GM23338 (cell line): ENCODE measurements at regions not wholly inside any gene's neighbourhood (a gene's known extent, or its start where the extent isn't known, plus 50 kb on each side); places are given as distances from the start of the nearest gene placed in this dataset.

Experiments used
- ATAC-seq: fragments of 200-7000 bp; cut with Tn5 transposase; 3 replicates; pipeline ENCODE4 v1.9.1; 2020
- DNase-seq: peaks from one replicate; pipeline ENCODE4 v3.0.0-alpha.2; 2015; ENCODE audit warnings: low spot score
- H2AFZ ChIP-seq: fragments of 200-600 bp; sonication (generic); 2 replicates; pipeline ENCODE4 v1.8.0; 2016; ENCODE audit warnings: antibody characterized with exemption, mild to moderate bottlenecking, moderate library complexity
- H3F3A ChIP-seq: fragments of 200-600 bp; sonication (generic); replicated peaks from 2 replicates; pipeline ENCODE4 v1.8.0; 2017; ENCODE audit warnings: antibody characterized with exemption, mixed run types, low read depth
- H3K27ac ChIP-seq: fragments of 200-600 bp; sonication (generic); 2 replicates; pipeline ENCODE4 v1.6.1; 2016; ENCODE audit warnings: low read depth
- H3K27me3 ChIP-seq: fragments of 200-600 bp; sonication (generic); 2 replicates; pipeline ENCODE4 v1.8.0; 2016; ENCODE audit warnings: mild to moderate bottlenecking, mixed run types, moderate library complexity; ENCODE audit not compliant: insufficient read depth
- H3K36me3 ChIP-seq: fragments of 200-600 bp; sonication (generic); 2 replicates; pipeline ENCODE4 v1.8.0; 2016; ENCODE audit warnings: mild to moderate bottlenecking; ENCODE audit not compliant: insufficient read depth
- H3K4me1 ChIP-seq: fragments of 200-600 bp; sonication (generic); 2 replicates; pipeline ENCODE4 v1.8.0; 2016; ENCODE audit warnings: mild to moderate bottlenecking, moderate library complexity; ENCODE audit not compliant: insufficient read depth
- H3K4me2 ChIP-seq: fragments of 200-600 bp; sonication (generic); 2 replicates; pipeline ENCODE4 v1.7.1; 2017; ENCODE audit warnings: mixed run types
- H3K4me3 ChIP-seq: fragments of 200-600 bp; sonication (generic); 2 replicates; pipeline ENCODE4 v1.6.1; 2016; ENCODE audit warnings: mixed run types
- H3K79me2 ChIP-seq: fragments of 200-600 bp; sonication (generic); replicated peaks from 2 replicates; pipeline ENCODE4 v1.8.0; 2017; ENCODE audit warnings: mild to moderate bottlenecking; ENCODE audit not compliant: insufficient read depth
- H3K9me2 ChIP-seq: fragments of 200-600 bp; sonication (generic); 2 replicates; pipeline ENCODE4 v1.8.0; 2017; ENCODE audit not compliant: insufficient read depth
- H4K20me1 ChIP-seq: fragments of 200-600 bp; sonication (generic); replicated peaks from 2 replicates; pipeline ENCODE4 v1.8.0; 2017; ENCODE audit warnings: mild to moderate bottlenecking; ENCODE audit not compliant: insufficient read depth
- H3K27ac Mint-ChIP-seq: 2 replicates; pipeline ENCODE4 v1.8.0; 2020; ENCODE audit warnings: inconsistent platforms, mild to moderate bottlenecking, moderate library complexity, mixed read lengths
- H3K27me3 Mint-ChIP-seq: 3 replicates; pipeline ENCODE4 v1.8.0; 2022; ENCODE audit warnings: low read depth, mild to moderate bottlenecking, moderate library complexity, mixed read lengths, inconsistent platforms; ENCODE audit not compliant: insufficient read depth, poor library complexity
- H3K36me3 Mint-ChIP-seq: 3 replicates; pipeline ENCODE4 v1.8.0; 2021; ENCODE audit warnings: low read depth, mild to moderate bottlenecking, inconsistent platforms, moderate library complexity, mixed read lengths
- H3K4me1 Mint-ChIP-seq: 3 replicates; pipeline ENCODE4 v1.8.0; 2020; ENCODE audit warnings: mild to moderate bottlenecking, inconsistent platforms, mixed read lengths
- H3K4me3 Mint-ChIP-seq: 3 replicates; pipeline ENCODE4 v1.8.0; 2021; ENCODE audit warnings: moderate library complexity, mild to moderate bottlenecking, inconsistent platforms, mixed read lengths
- H3K9me3 Mint-ChIP-seq: 3 replicates; pipeline ENCODE4 v1.8.0; 2020; ENCODE audit warnings: moderate library complexity, mild to moderate bottlenecking, inconsistent platforms, mixed read lengths
- CREB1 ChIP-seq: fragments of 250-450 bp; sonication (Bioruptor Pico); IDR thresholded peaks from 2 replicates; pipeline ENCODE4 v1.5.0; 2020; ENCODE audit warnings: low read depth, mild to moderate bottlenecking, moderate library complexity
- EZH2 ChIP-seq: fragments of 200-600 bp; sonication (generic); IDR thresholded peaks from one replicate; pipeline ENCODE4 v1.8.0; 2017; ENCODE audit warnings: antibody characterized with exemption, mild to moderate bottlenecking, low read depth; ENCODE audit not compliant: unreplicated experiment
- EZH2phosphoT487 ChIP-seq: fragments of 200-600 bp; sonication (generic); IDR thresholded peaks from one replicate; pipeline ENCODE4 v1.8.1; 2018; ENCODE audit warnings: antibody characterized with exemption; ENCODE audit not compliant: unreplicated experiment
- JUNB ChIP-seq: IDR thresholded peaks from one replicate; pipeline ENCODE4 v1.6.1; 2016; ENCODE audit warnings: antibody characterized with exemption; ENCODE audit not compliant: unreplicated experiment
- NANOG ChIP-seq: IDR thresholded peaks from 2 replicates; pipeline ENCODE4 v1.6.1; 2016; ENCODE audit warnings: antibody characterized with exemption, borderline replicate concordance
- POLR2AphosphoS5 ChIP-seq: IDR thresholded peaks from 2 replicates; pipeline ENCODE4 v1.6.1; 2016; ENCODE audit warnings: antibody characterized with exemption, low read depth
- STAT1 ChIP-seq: IDR thresholded peaks from one replicate; pipeline ENCODE4 v1.6.1; 2016; ENCODE audit warnings: antibody characterized with exemption; ENCODE audit not compliant: unreplicated experiment
- ZNF114 ChIP-seq: fragments of 250-450 bp; sonication (Bioruptor Pico); IDR thresholded peaks from 2 replicates; pipeline ENCODE4 v1.5.0; 2020; ENCODE audit warnings: mild to moderate bottlenecking, moderate library complexity
- ZNF331 ChIP-seq: fragments of 250-450 bp; sonication (Bioruptor Pico); IDR thresholded peaks from 2 replicates; pipeline ENCODE4 v1.5.0; 2020; ENCODE audit warnings: low read depth, mild to moderate bottlenecking, moderate library complexity
- TF ChIP-seq, protein P1 (sequence below): fragments of 250-450 bp; sonication (Bioruptor Pico); IDR thresholded peaks from 2 replicates; pipeline ENCODE4 v1.5.0; 2020; ENCODE audit warnings: mild to moderate bottlenecking, moderate library complexity
- TF ChIP-seq, protein P2 (sequence below): IDR thresholded peaks from 2 replicates; pipeline ENCODE4 v1.6.1; 2016; ENCODE audit warnings: antibody characterized with exemption
- TF ChIP-seq, protein P3 (sequence below): IDR thresholded peaks from one replicate; pipeline ENCODE4 v1.6.1; 2018; ENCODE audit warnings: antibody characterized with exemption; ENCODE audit not compliant: unreplicated experiment
- TF ChIP-seq, protein P4 (sequence below), 2 experiments: fragments of 200-600 bp in 1 of 2; sonication (generic) in 1 of 2; conservative IDR thresholded peaks; 2 replicates each; pipeline versions ENCODE4 v1.5.1 to v1.6.1; 2016 to 2017; ENCODE audit warnings: antibody characterized with exemption in 2 of 2, low read depth in 2 of 2, mild to moderate bottlenecking in 2 of 2, moderate library complexity in 1 of 2

DNA sequence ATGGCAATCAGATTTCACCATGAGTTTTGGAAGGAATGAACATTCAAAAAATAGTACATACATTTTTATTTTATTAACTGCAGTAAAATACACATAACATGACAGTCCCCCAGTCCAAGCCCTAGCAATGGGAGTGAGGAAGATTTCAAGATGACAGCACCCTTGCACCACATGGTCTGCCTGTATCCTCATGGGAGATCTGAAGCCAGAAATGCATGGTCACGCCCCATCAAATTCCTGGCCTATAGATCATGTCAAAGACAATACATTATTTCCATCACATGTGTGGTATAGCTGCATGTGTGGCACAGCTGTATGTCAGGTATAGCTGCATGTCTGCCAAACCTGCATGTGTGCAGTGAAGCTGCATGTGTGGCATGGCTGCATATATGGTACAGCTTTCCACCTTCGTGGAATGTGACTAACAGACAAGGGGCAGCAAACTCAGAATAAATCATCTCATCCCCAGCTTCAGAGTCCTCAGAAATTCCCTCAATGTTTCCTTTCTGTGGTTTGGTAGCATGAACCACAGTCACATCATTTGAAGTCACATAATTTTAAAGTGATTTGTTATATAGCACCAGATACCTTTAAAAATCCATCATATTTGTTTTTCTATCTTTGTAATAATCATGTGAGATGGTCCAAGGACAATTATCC, 518.2 kb upstream of the SOX11 start:
- Histone ChIP-seq H3F3A (no peaks in the 10 kb centered on the region), H3K36me3 (no peaks in the 10 kb centered on the region), H3K4me3 (no peak overlapping the region), H3K27me3 (no peaks in the 10 kb centered on the region), H3K27ac (no peak overlapping the region), H3K4me1 (no peaks in the 10 kb centered on the region), H3K9me2 (no peaks in the 10 kb centered on the region), H3K79me2 (no peaks in the 10 kb centered on the region), H3K4me2 (no peak overlapping the region), H4K20me1 (no peaks in the 10 kb centered on the region), H2AFZ (no peak overlapping the region)
- ATAC-seq (no peak), DNase-seq (no peak)
- Mint-ChIP-seq H3K4me1 (no peaks in the 10 kb centered on the region), H3K27ac (no peak overlapping the region), H3K4me3 (no peak overlapping the region), H3K27me3 (peaks cover 3% of the 10 kb centered on the region), H3K9me3 (peaks cover 62% of the 10 kb centered on the region), H3K36me3 (peaks cover 3% of the 10 kb centered on the region; the same call in 1 of the 3 replicates)
- TF ChIP-seq CREB1 (CRISPR knock-in tag) (no peak), STAT1 (no peak), NANOG (no peak), EZH2 (no peak), POLR2AphosphoS5 (no peak), EZH2phosphoT487 (no peak), ZNF331 (no peak), JUNB (no peak), ZNF114 (no peak)
- TF ChIP-seq, protein P1, sequence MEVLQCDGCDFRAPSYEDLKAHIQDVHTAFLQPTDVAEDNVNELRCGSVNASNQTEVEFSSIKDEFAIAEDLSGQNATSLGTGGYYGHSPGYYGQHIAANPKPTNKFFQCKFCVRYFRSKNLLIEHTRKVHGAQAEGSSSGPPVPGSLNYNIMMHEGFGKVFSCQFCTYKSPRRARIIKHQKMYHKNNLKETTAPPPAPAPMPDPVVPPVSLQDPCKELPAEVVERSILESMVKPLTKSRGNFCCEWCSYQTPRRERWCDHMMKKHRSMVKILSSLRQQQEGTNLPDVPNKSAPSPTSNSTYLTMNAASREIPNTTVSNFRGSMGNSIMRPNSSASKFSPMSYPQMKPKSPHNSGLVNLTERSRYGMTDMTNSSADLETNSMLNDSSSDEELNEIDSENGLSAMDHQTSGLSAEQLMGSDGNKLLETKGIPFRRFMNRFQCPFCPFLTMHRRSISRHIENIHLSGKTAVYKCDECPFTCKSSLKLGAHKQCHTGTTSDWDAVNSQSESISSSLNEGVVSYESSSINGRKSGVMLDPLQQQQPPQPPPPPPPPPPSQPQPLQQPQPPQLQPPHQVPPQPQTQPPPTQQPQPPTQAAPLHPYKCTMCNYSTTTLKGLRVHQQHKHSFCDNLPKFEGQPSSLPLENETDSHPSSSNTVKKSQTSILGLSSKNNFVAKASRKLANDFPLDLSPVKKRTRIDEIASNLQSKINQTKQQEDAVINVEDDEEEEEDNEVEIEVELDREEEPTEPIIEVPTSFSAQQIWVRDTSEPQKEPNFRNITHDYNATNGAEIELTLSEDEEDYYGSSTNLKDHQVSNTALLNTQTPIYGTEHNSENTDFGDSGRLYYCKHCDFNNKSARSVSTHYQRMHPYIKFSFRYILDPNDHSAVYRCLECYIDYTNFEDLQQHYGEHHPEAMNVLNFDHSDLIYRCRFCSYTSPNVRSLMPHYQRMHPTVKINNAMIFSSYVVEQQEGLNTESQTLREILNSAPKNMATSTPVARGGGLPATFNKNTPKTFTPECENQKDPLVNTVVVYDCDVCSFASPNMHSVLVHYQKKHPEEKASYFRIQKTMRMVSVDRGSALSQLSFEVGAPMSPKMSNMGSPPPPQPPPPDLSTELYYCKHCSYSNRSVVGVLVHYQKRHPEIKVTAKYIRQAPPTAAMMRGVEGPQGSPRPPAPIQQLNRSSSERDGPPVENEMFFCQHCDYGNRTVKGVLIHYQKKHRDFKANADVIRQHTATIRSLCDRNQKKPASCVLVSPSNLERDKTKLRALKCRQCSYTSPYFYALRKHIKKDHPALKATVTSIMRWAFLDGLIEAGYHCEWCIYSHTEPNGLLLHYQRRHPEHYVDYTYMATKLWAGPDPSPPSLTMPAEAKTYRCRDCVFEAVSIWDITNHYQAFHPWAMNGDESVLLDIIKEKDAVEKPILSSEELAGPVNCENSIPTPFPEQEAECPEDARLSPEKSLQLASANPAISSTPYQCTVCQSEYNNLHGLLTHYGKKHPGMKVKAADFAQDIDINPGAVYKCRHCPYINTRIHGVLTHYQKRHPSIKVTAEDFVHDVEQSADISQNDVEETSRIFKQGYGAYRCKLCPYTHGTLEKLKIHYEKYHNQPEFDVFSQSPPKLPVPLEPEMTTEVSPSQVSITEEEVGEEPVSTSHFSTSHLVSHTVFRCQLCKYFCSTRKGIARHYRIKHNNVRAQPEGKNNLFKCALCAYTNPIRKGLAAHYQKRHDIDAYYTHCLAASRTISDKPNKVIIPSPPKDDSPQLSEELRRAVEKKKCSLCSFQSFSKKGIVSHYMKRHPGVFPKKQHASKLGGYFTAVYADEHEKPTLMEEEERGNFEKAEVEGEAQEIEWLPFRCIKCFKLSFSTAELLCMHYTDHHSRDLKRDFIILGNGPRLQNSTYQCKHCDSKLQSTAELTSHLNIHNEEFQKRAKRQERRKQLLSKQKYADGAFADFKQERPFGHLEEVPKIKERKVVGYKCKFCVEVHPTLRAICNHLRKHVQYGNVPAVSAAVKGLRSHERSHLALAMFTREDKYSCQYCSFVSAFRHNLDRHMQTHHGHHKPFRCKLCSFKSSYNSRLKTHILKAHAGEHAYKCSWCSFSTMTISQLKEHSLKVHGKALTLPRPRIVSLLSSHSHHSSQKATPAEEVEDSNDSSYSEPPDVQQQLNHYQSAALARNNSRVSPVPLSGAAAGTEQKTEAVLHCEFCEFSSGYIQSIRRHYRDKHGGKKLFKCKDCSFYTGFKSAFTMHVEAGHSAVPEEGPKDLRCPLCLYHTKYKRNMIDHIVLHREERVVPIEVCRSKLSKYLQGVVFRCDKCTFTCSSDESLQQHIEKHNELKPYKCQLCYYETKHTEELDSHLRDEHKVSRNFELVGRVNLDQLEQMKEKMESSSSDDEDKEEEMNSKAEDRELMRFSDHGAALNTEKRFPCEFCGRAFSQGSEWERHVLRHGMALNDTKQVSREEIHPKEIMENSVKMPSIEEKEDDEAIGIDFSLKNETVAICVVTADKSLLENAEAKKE (CRISPR knock-in tag): no peak
- TF ChIP-seq, protein P2, sequence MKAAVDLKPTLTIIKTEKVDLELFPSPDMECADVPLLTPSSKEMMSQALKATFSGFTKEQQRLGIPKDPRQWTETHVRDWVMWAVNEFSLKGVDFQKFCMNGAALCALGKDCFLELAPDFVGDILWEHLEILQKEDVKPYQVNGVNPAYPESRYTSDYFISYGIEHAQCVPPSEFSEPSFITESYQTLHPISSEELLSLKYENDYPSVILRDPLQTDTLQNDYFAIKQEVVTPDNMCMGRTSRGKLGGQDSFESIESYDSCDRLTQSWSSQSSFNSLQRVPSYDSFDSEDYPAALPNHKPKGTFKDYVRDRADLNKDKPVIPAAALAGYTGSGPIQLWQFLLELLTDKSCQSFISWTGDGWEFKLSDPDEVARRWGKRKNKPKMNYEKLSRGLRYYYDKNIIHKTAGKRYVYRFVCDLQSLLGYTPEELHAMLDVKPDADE: no peak
- TF ChIP-seq, protein P3, sequence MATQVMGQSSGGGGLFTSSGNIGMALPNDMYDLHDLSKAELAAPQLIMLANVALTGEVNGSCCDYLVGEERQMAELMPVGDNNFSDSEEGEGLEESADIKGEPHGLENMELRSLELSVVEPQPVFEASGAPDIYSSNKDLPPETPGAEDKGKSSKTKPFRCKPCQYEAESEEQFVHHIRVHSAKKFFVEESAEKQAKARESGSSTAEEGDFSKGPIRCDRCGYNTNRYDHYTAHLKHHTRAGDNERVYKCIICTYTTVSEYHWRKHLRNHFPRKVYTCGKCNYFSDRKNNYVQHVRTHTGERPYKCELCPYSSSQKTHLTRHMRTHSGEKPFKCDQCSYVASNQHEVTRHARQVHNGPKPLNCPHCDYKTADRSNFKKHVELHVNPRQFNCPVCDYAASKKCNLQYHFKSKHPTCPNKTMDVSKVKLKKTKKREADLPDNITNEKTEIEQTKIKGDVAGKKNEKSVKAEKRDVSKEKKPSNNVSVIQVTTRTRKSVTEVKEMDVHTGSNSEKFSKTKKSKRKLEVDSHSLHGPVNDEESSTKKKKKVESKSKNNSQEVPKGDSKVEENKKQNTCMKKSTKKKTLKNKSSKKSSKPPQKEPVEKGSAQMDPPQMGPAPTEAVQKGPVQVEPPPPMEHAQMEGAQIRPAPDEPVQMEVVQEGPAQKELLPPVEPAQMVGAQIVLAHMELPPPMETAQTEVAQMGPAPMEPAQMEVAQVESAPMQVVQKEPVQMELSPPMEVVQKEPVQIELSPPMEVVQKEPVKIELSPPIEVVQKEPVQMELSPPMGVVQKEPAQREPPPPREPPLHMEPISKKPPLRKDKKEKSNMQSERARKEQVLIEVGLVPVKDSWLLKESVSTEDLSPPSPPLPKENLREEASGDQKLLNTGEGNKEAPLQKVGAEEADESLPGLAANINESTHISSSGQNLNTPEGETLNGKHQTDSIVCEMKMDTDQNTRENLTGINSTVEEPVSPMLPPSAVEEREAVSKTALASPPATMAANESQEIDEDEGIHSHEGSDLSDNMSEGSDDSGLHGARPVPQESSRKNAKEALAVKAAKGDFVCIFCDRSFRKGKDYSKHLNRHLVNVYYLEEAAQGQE: no peak
- TF ChIP-seq, protein P4, sequence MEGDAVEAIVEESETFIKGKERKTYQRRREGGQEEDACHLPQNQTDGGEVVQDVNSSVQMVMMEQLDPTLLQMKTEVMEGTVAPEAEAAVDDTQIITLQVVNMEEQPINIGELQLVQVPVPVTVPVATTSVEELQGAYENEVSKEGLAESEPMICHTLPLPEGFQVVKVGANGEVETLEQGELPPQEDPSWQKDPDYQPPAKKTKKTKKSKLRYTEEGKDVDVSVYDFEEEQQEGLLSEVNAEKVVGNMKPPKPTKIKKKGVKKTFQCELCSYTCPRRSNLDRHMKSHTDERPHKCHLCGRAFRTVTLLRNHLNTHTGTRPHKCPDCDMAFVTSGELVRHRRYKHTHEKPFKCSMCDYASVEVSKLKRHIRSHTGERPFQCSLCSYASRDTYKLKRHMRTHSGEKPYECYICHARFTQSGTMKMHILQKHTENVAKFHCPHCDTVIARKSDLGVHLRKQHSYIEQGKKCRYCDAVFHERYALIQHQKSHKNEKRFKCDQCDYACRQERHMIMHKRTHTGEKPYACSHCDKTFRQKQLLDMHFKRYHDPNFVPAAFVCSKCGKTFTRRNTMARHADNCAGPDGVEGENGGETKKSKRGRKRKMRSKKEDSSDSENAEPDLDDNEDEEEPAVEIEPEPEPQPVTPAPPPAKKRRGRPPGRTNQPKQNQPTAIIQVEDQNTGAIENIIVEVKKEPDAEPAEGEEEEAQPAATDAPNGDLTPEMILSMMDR (conservative IDR thresholded peaks at IDR 0.05; ENCODE audit: low read depth in 2 of 2): no peak
